DMS153 treated with DMSO at 0.1 percent for 48 hours (cell line): ENCODE measurements at regions not wholly inside any gene's neighbourhood (a gene's known extent, or its start where the extent isn't known, plus 50 kb on each side); places are given as distances from the start of the nearest gene placed in this dataset.
A peak's percentile ranks its signal among the peaks of the same experiment; 100 is the strongest.

ENCODE experiments used
- DNase-seq: peaks from one replicate; lab custom pipeline; 2025; ENCODE audit not compliant: unreplicated experiment; lab: John Stamatoyannopoulos, UW

- no peak for DNase-seq
These were observed 303.4 kb upstream of the MME start for GRCh38 chr3:154776549-154777225.

GRCh38 chr3:154775821-154776548, 304.1 kb upstream of the MME start:
- no peak for DNase-seq

- DNase-seq = no peak
These were observed 313.2 kb upstream of the MME start for GRCh38 chr3:154766765-154767503.

- DNase-seq = no peak
These were observed 315.1 kb upstream of the MME start for GRCh38 chr3:154764856-154765640.

GRCh38 chr3:154762486-154762885, 317.6 kb upstream of the MME start:
- DNase-seq = no peak

- DNase-seq = no peak
These were observed 320.2 kb upstream of the MME start for GRCh38 chr3:154759966-154760365.

GRCh38 chr3:154758109-154758868, 321.8 kb upstream of the MME start:
- DNase-seq = peak; percentile 63

- no peak for DNase-seq
These were observed 323.1 kb upstream of the GPR149 start for GRCh38 chr3:154753101-154753500.

- no peak for DNase-seq
These were observed 319.5 kb upstream of the GPR149 start for GRCh38 chr3:154749514-154749913.

- no peak for DNase-seq
These were observed 315.9 kb upstream of the GPR149 start for GRCh38 chr3:154745929-154746328.

- no peak for DNase-seq
These were observed 315.1 kb upstream of the GPR149 start for GRCh38 chr3:154745122-154745521.

GRCh38 chr3:154743418-154743817, 313.4 kb upstream of the GPR149 start:
- DNase-seq = no peak

GRCh38 chr3:154734468-154734867, 304.5 kb upstream of the GPR149 start:
- no peak for DNase-seq

- no peak for DNase-seq
These were observed 300.2 kb upstream of the GPR149 start for GRCh38 chr3:154730186-154730585.

- no peak for DNase-seq
These were observed 299.8 kb upstream of the GPR149 start for GRCh38 chr3:154729741-154730140.

GRCh38 chr3:154728285-154728684, 298.3 kb upstream of the GPR149 start:
- DNase-seq = no peak

- no peak for DNase-seq
These were observed 290.9 kb upstream of the GPR149 start for GRCh38 chr3:154720921-154721320.

- no peak for DNase-seq
These were observed 288.1 kb upstream of the GPR149 start for GRCh38 chr3:154718053-154718452.

- no peak for DNase-seq
These were observed 286.2 kb upstream of the GPR149 start for GRCh38 chr3:154716170-154716569.

GRCh38 chr3:154708554-154708953, 278.6 kb upstream of the GPR149 start:
- no peak for DNase-seq
